ENCODE measurements at regions not wholly inside any gene's neighbourhood (a gene's known extent, or its start where the extent isn't known, plus 50 kb on each side); places are given as distances from the start of the nearest gene placed in this dataset.

DNA sequence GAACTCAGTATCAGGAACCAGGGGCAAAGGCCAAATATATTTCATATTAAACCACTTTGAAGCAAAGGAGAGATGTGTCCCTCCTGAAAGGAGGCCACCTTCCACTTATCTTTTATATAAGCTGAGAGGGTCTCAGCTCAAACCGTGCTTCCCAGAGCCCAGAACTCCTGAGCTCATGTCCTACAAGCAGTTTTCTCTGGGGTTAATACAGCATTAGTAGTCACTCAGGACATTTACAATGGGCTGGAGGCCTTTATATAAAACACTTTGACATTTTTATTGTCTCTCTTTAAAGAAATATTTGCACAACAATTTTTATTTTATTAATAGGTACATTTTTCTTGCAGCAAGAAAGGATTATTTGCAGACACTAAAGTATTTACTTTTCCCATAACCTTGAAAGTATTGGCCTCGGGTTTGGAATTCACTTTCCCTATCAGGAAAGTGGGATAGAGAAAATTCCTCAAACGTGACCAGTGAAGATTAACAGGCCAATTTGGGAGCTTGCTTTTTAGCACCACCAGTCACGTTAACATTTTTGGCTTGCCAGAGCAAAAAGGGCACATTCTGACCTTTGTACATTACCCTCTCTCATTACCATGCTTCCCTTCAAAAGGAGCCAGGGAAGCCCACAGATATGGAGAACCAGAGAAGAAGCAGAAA is 464.9 kb upstream of the NRP1 start:
- no peak for TF ChIP-seq POLR2AphosphoS5 (IDR thresholded peaks at IDR 0.05; ENCODE audit: low read depth, low read length)
- no peak for TF ChIP-seq POLR2A (IDR thresholded peaks at IDR 0.05; ENCODE audit: control extremely low read depth in 1 of 2, low read depth in 2 of 2, low read length in 2 of 2)
- no peak for TF ChIP-seq CHD2 (IDR thresholded peaks at IDR 0.05; ENCODE audit: low read length)
- TF ChIP-seq EZH2 (IDR thresholded peaks at IDR 0.05; ENCODE audit: low read depth, low read length, severe bottlenecking), result no peak
- TF ChIP-seq, protein P1, sequence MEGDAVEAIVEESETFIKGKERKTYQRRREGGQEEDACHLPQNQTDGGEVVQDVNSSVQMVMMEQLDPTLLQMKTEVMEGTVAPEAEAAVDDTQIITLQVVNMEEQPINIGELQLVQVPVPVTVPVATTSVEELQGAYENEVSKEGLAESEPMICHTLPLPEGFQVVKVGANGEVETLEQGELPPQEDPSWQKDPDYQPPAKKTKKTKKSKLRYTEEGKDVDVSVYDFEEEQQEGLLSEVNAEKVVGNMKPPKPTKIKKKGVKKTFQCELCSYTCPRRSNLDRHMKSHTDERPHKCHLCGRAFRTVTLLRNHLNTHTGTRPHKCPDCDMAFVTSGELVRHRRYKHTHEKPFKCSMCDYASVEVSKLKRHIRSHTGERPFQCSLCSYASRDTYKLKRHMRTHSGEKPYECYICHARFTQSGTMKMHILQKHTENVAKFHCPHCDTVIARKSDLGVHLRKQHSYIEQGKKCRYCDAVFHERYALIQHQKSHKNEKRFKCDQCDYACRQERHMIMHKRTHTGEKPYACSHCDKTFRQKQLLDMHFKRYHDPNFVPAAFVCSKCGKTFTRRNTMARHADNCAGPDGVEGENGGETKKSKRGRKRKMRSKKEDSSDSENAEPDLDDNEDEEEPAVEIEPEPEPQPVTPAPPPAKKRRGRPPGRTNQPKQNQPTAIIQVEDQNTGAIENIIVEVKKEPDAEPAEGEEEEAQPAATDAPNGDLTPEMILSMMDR (IDR thresholded peaks at IDR 0.05; ENCODE audit: control extremely low read depth in 1 of 3, insufficient read depth in 1 of 3, low read depth in 1 of 3, low read length in 3 of 3), result no peak
- TF ChIP-seq, protein P2, sequence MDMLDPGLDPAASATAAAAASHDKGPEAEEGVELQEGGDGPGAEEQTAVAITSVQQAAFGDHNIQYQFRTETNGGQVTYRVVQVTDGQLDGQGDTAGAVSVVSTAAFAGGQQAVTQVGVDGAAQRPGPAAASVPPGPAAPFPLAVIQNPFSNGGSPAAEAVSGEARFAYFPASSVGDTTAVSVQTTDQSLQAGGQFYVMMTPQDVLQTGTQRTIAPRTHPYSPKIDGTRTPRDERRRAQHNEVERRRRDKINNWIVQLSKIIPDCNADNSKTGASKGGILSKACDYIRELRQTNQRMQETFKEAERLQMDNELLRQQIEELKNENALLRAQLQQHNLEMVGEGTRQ (IDR thresholded peaks at IDR 0.05; ENCODE audit: low read length), result no peak
- TF ChIP-seq, protein P3, sequence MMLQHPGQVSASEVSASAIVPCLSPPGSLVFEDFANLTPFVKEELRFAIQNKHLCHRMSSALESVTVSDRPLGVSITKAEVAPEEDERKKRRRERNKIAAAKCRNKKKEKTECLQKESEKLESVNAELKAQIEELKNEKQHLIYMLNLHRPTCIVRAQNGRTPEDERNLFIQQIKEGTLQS (IDR thresholded peaks at IDR 0.05; ENCODE audit: insufficient read depth, low read depth, low read length), result no peak
- TF ChIP-seq RFX5 (IDR thresholded peaks at IDR 0.05; ENCODE audit: borderline replicate concordance, low read depth, low read length), result no peak
- TF ChIP-seq POU5F1 (IDR thresholded peaks at IDR 0.05; ENCODE audit: low read depth, low read length), result no peak
- TF ChIP-seq NANOG (IDR thresholded peaks at IDR 0.05; ENCODE audit: insufficient read depth, low read depth, low read length, poor library complexity, severe bottlenecking), result no peak
- TF ChIP-seq SP1 (IDR thresholded peaks at IDR 0.05; ENCODE audit: low read depth, low read length), result no peak

Measured in H1 (cell line).